Upper lobe of right lung (tissue), 1 donor: ENCODE measurements at regions not wholly inside any gene's neighbourhood (a gene's known extent, or its start where the extent isn't known, plus 50 kb on each side); places are given as distances from the start of the nearest gene placed in this dataset.
A peak's percentile ranks its signal among the peaks of the same experiment; 100 is the strongest.
"Not testable (repeated sequence)": the region's sequence is repeated elsewhere in the genome, so short reads cannot be mapped to it uniquely, and the experiment has no call there.

Experiments
- ATAC-seq: fragments of 200-7000 bp; cut with Tn5 transposase; one replicate; pipeline ENCODE4 v1.9.1; 2020; ENCODE audit warnings: mild to moderate bottlenecking, moderate library complexity
- DNase-seq: peaks from one replicate; pipeline ENCODE4 v3.0.0-alpha.2; 2020
- H3K27ac ChIP-seq: fragments of 200-600 bp; one replicate; pipeline ENCODE4 v1.8.0; 2022
- H3K27me3 ChIP-seq: fragments of 200-600 bp; one replicate; pipeline ENCODE4 v1.8.0; 2022; ENCODE audit warnings: mild to moderate bottlenecking
- H3K36me3 ChIP-seq: fragments of 200-600 bp; one replicate; pipeline ENCODE4 v1.8.0; 2022
- H3K4me1 ChIP-seq: fragments of 200-600 bp; one replicate; pipeline ENCODE4 v1.8.0; 2022
- H3K4me3 ChIP-seq: fragments of 200-600 bp; one replicate; pipeline ENCODE4 v1.8.0; 2022; ENCODE audit warnings: mild to moderate bottlenecking
- H3K9me3 ChIP-seq: fragments of 200-600 bp; one replicate; pipeline ENCODE4 v1.8.0; 2022
- CTCF ChIP-seq: fragments of 200-600 bp; IDR thresholded peaks from one replicate; pipeline ENCODE4 v1.8.0; 2022; ENCODE audit warnings: antibody characterized with exemption
- intact Hi-C: fragments of 100-400 bp; cut with DNase I; formaldehyde crosslinking; loops from one replicate; pipeline ENCODE4 v1.11.0; 2022
- donor health status: DM: no; HTN: yes; CAD: no; lungs with severe emphysema.

- DNase-seq: peak; percentile 54
- no peak overlapping the region for H3K27ac ChIP-seq
- ATAC-seq: peak; percentile 5
- H3K9me3 ChIP-seq: no peaks in the 10 kb centered on the region
- intact Hi-C loops: no loop called here
- no peak for TF ChIP-seq CTCF
- H3K4me1 ChIP-seq: peaks cover 5% of the 10 kb centered on the region
- peaks cover 31% of the 10 kb centered on the region for H3K27me3 ChIP-seq
- no peaks in the 10 kb centered on the region for H3K36me3 ChIP-seq
- H3K4me3 ChIP-seq: peak overlapping the region; percentile 21
Observed at GRCh38 chr17:77528516-77529327, 388.0 kb downstream of the SEC14L1 start.

GRCh38 chr17:77529328-77529650 is 388.5 kb downstream of the SEC14L1 start:
- DNase-seq: peak; percentile 50
- Histone ChIP-seq H3K9me3 (no peaks in the 10 kb centered on the region), H3K27me3 (peaks cover 31% of the 10 kb centered on the region), H3K27ac (no peak overlapping the region), H3K4me3 (no peak overlapping the region), H3K4me1 (peaks cover 5% of the 10 kb centered on the region), H3K36me3 (no peaks in the 10 kb centered on the region)
- no peak for TF ChIP-seq CTCF
- intact Hi-C loops: no loop called here
- no peak for ATAC-seq

GRCh38 chr17:77530591-77530990 is 389.8 kb downstream of the SEC14L1 start:
- no peak for TF ChIP-seq CTCF
- intact Hi-C loops: no loop called here
- DNase-seq: peak; percentile 27
- H3K27me3 ChIP-seq: peaks cover 31% of the 10 kb centered on the region
- H3K36me3 ChIP-seq: no peaks in the 10 kb centered on the region
- H3K9me3 ChIP-seq: no peaks in the 10 kb centered on the region
- H3K4me1 ChIP-seq: peaks cover 5% of the 10 kb centered on the region
- ATAC-seq: no peak
- H3K27ac ChIP-seq: no peak overlapping the region
- H3K4me3 ChIP-seq: no peak overlapping the region

GRCh38 chr17:77531002-77531401 is 390.2 kb downstream of the SEC14L1 start:
- no peak for ATAC-seq
- no peaks in the 10 kb centered on the region for H3K9me3 ChIP-seq
- no peak overlapping the region for H3K4me3 ChIP-seq
- peaks cover 31% of the 10 kb centered on the region for H3K27me3 ChIP-seq
- no peaks in the 10 kb centered on the region for H3K36me3 ChIP-seq
- peaks cover 5% of the 10 kb centered on the region for H3K4me1 ChIP-seq
- DNase-seq: no peak
- intact Hi-C loops: no loop called here
- TF ChIP-seq CTCF: no peak
- no peak overlapping the region for H3K27ac ChIP-seq

GRCh38 chr17:77531641-77532040 is 390.9 kb downstream of the SEC14L1 start:
- no peaks in the 10 kb centered on the region for H3K36me3 ChIP-seq
- no peaks in the 10 kb centered on the region for H3K9me3 ChIP-seq
- TF ChIP-seq CTCF: no peak
- DNase-seq (peak; percentile 40), ATAC-seq (no peak)
- no peak overlapping the region for H3K27ac ChIP-seq
- peaks cover 31% of the 10 kb centered on the region for H3K27me3 ChIP-seq
- peaks cover 5% of the 10 kb centered on the region for H3K4me1 ChIP-seq
- intact Hi-C loops: no loop called here
- no peak overlapping the region for H3K4me3 ChIP-seq

- intact Hi-C loops, H3K4me1 ChIP-seq, H3K4me3 ChIP-seq, H3K9me3 ChIP-seq, H3K27ac ChIP-seq, ATAC-seq, H3K36me3 ChIP-seq: not testable (repeated sequence)
- peak; percentile 67 for DNase-seq
- peaks cover 16% of the 10 kb centered on the region for H3K27me3 ChIP-seq
Observed at GRCh38 chr17:77533697-77534096, 392.9 kb downstream of the SEC14L1 start.
